ENCODE measurements at regions not wholly inside any gene's neighbourhood (a gene's known extent, or its start where the extent isn't known, plus 50 kb on each side); places are given as distances from the start of the nearest gene placed in this dataset.

GRCh38 chr9:109830545-109830944 lies 50.5 kb downstream of the PALM2AKAP2 start:
- no peak for DNase-seq (ENCODE audit: low read depth)

DNA sequence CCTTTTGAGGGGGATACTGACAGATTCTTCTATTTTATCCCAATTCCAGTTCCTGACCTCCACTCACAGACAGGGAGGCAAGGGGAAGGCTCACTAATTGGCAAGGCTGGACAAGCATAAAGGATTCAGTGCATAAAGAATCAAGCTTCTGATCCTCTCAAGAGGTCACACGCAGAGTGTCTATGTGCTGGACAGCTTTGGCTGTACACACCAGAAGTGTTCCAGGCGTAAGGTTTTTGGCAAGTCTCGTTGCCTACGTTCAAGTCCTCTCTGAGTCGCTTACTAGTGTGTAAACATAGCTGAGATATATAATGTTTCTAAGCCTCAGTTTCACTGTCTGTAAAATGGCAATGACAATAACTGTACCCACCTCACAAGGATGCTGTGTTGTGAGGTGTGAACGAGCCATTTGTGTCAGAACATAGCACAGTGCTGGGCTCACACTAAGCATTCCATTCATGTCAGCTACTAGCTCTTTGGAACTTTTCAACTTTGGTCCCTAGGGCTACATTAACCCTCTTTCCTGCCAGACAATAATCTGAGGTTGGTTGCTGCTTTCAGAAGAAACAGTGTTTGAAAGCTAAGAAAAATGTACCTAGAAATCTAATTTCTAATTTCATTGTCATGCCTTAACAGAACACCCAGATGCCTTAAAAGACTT lies 52.1 kb downstream of the PALM2AKAP2 start:
- DNase-seq (ENCODE audit: low read depth): no peak

GRCh38 chr9:109834855-109835254 lies 54.9 kb downstream of the PALM2AKAP2 start:
- DNase-seq (ENCODE audit: low read depth): no peak

DNA sequence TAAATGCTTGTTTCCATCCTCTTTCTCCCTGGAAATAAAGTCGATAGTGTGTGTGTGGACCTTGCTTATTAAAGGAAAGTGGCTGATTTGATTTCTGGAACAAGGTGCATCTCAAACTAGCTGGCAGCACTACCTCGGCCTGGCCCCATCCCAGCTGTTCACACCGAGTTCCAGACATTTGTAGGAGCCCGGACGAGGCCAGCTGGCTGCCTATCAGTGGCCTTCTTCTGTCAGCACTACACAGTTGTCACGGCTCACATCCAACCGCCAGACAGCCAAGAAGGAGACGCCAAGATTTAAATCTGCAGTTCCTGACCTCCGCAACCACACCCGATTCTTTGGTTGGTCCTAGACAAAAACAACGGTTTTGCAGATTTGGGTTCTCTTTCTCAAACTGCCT lies 63.6 kb downstream of the PALM2AKAP2 start:
- DNase-seq (ENCODE audit: low read depth): no peak

DNA sequence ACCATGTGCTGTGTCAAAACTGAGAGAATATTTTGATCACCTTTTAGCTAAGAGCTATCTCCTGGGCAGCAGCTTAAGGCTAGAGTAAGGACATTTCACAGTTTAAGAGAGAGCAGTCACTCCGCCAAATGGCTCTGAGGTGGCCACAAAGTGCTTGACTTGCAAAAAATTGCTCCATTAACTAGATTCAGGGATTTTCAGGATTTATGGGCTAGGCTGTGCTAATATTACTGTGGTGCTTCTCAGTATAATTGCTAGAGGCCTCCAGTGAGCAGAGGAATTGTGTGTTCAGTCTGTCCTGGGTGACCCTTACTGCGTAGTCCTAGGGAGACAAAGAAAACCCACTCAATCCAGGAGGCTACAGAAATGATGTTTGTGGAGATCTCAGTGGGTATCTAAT lies 65.2 kb downstream of the PALM2AKAP2 start:
- no peak for DNase-seq (ENCODE audit: low read depth)

DNA sequence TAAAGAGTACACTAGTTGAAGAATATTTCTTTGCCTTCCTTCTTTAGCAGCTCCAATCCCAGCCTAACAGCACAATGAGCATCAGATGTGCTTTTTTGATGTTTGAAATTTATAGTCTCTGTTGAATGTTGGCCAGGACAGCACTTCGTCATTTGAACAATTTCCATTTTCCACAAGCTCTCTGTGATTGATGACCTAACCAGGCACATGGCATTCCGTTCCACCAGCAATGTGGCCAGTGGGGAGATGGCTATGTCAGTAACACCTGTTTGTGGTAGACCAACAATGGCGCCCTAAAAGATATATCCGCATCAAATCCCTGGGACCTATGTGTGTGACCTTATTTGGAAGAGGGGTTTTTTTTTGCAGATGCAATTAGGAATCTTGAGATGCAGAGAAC lies 66.8 kb downstream of the PALM2AKAP2 start:
- DNase-seq (ENCODE audit: low read depth): no peak

DNA sequence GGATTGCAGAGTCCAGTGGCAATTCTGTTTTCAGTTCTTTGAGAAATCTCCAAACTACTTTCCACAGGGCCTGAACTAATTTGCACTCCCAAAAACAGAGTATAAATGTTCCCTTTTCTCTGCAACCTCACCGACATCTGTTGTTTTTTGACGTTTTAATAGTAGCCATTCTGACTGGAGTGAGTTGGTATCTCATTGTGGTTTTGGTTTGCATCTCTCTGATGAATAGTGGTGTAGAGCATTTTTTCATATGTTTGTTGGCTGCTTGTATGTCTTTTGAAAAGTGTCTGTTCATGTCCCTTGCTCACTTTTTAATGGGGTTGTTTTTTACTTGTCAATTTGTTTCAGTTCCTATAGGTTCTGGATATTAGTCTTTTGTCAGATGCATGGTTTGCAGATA lies 72.6 kb downstream of the PALM2AKAP2 start:
- no peak for DNase-seq (ENCODE audit: low read depth)

GRCh38 chr9:109855540-109855939 lies 75.5 kb downstream of the PALM2AKAP2 start:
- DNase-seq (ENCODE audit: low read depth): no peak

DNA sequence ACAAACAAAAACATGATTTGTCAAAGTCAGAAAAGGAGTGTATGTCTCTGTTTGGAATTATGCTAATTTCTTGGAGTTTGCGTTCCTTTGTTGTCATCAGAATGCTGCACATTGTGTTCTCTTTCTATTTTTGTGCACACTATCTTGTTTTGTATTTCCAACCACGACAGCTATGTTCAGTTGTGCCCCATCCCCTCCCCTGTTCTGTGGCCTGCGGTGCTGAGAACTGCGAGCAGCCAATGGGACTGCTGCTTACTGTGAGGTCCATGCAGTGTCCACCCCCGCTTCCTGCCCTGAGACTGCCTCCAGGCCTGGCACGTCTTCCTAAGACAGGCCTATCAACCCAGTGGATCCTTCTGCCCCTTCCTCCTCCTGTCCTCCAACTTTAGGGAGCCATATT lies 76.8 kb downstream of the PALM2AKAP2 start:
- DNase-seq (ENCODE audit: low read depth): no peak

DNA sequence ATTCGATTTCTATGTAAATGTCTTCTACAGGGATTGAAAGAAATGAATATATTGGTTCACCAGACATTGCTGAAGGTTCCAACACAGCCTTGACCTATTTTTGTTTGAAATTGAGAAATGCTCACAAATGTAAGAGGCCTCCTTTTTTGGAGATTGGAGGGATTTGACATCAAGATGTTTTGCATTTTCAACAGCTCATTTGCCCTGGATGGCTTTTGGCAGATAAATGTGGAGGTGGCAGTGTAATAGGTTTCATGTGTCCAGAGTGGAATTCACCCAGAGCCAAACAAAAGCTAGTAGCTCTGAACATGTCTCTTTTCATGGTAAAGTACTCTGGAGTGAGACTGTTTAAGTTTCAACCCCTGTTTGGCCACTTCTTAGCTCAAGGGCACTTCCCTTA lies 77.3 kb downstream of the PALM2AKAP2 start:
- DNase-seq (ENCODE audit: low read depth): no peak

- DNase-seq (ENCODE audit: low read depth): no peak
Observed at GRCh38 chr9:109859447-109859846, 79.4 kb downstream of the PALM2AKAP2 start.

- DNase-seq (ENCODE audit: low read depth): no peak
Observed at GRCh38 chr9:109860521-109860920, 80.5 kb downstream of the PALM2AKAP2 start.

DNA sequence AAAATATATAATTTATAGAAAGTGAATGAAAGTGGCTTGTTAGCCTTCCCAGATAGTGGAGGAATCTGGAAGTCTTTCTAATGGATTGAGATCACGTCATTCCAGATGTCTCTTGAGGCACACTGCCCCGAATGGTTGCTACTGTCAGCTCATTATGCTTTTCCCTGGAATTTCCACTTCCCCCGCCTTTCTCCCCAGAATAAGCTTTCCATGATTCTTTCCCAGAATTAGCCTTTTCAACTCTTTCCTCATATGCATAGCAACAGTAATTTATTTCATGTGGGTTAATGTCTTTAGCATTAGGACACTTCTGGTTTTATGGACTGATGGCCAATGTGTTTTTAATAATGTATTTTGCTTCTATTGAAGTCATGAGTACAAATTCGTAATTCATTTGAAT lies 81.5 kb downstream of the PALM2AKAP2 start:
- no peak for DNase-seq (ENCODE audit: low read depth)

DNA sequence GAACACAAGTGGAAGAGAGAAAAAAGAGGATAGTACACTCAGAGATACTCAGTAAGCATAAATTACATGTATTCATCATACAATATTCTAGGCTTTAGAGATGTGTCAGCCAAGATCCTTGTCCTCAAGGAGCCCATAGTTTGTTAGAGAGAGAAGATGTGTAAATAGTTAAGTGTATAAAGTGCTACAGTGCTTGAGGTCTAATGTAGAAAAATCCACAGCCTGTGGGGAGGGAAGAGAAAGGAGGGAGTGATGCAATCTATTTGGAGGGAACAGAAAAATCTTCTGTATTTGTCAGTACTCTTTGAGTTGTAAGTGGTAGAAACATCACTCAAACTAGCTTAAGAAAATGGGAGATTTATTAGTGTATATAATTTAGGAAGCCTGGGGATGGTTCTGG lies 81.9 kb downstream of the PALM2AKAP2 start:
- no peak for DNase-seq (ENCODE audit: low read depth)

- no peak for DNase-seq (ENCODE audit: low read depth)
Observed at GRCh38 chr9:109862452-109862851, 82.5 kb downstream of the PALM2AKAP2 start.

DNA sequence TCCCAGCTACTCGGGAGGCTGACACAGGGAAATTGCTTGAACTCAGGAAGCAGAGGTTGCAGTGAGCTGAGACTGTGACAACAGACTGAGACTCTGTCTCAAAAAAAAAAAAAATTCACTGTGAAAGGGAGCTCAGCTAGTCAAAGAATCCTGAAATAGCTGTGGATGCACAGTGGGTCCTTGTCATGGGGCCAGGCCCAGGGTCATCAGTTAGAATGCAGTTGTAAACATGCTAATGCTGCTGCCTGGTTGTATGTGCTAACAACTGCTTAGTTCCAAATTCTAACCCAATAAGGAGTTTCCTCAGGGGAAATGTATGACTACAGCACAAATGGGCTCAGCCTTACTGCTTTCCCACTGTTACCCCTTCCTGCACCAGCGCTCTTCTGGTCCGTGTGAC lies 84.0 kb downstream of the PALM2AKAP2 start:
- DNase-seq (ENCODE audit: low read depth): no peak

- no peak for DNase-seq (ENCODE audit: low read depth)
Observed at GRCh38 chr9:109865521-109865920, 85.5 kb downstream of the PALM2AKAP2 start.

- no peak for DNase-seq (ENCODE audit: low read depth)
Observed at GRCh38 chr9:109868207-109868606, 88.2 kb downstream of the PALM2AKAP2 start.

DNA sequence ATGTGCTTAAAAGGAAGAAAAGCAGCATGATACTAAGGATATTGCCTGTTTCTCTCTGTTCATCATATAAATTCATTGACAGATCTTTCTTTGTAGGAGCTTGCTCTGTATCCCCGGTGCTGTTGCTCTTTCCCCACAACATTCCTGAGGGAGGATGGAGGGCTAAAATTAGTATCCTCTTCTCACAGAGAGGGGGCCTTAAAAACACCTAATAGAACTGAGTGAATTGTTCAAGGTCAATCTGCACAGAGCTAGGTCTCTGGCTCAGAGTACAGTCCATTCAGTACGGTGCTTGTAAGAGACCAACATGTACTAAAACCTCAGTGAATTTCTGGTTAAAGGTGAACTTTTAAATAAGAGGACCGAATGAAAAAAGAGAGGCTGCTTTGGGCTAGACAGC lies 88.7 kb downstream of the PALM2AKAP2 start:
- no peak for DNase-seq (ENCODE audit: low read depth)

DNA sequence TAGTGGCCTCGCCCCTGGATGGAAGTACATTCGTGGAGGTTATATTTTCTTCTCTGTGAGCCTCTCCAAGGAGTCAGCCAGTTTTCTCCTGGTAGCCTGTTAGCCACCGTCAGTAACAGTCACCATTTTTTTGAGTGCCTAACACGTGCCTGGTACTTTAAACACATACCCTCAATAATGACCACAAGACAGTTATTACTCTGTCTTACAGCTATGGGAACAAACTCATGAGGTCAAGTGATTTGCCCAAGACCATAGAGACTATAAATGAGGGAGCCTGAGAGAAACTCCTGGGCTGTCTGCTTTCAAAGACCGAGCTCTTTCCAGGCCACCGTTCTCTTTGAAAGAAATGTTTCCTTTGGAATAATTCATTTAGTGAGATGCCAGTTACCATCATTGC lies 90.4 kb downstream of the PALM2AKAP2 start:
- DNase-seq (ENCODE audit: low read depth): no peak

DNA sequence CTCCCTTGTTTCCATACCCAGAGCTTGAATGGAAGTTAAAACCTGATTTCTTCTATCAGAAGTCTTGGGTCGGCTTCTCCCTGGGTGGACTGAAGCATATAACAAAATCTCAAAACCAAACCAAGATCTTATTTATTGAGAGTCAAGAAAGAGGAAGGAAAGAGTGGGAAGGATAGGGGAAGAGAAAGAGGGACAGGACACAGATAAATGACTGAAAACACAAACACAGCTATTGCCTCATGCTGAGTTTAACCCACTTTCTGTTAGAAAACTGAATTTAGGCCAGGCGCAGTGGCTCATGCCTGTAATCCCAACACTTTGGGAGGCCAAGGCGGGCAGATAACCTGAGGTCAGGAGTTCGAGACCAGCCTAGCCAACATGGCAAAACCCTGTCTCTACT lies 92.9 kb downstream of the PALM2AKAP2 start:
- no peak for DNase-seq (ENCODE audit: low read depth)

GRCh38 chr9:109875495-109876129 lies 95.6 kb downstream of the PALM2AKAP2 start:
- DNase-seq (ENCODE audit: low read depth): no peak

DNA sequence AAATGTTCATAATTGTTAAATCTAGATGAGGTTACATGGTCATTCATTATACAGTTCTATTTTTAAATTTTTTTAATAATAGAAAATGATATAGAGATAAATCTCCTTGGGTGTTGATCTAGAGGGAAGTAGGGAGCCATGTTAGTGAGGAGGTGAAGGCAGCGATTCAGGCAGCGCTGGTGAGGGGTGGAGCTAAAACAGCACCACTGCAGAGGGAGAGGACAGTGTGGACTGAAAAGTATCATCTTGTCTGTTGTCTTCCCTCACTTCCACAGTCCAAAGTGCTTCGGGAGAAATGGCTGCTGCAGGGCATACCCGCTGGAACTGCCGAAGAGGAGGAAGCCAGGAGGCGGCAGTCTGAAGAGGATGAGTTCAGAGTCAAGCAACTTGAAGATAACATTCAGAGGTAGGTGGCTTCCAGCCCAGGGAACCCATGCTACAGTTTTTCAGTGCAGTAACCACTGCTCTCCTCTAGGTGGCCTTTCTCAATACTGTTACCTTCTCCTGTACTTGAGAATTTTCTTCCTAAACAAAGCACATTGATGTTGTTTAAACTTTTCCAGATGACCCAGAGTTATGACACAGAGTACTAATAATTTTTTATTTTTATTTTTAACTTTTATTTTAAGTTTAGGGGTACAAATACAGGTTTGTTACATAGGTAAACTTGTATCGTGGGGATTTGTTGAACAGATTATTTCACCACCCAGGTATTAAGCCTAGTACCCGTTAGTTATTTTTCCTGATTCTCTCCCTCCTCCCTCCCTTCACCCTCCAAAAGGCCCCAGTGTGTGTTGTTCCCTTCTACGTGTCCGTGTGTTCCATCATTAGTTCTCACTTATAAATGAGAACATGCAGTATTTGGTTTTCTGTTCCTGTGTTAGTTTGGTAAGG lies 100.5 kb downstream of the PALM2AKAP2 start:
- DNase-seq (ENCODE audit: low read depth): no peak

Data from stimulated activated CD8-positive, alpha-beta memory T cell treated with anti-CD3 and anti-CD28 coated beads, Interleukin-7, amount 100 ng/mL, for 24 hours (primary cell).